MM.1S (cell line): ENCODE measurements at regions not wholly inside any gene's neighbourhood (a gene's known extent, or its start where the extent isn't known, plus 50 kb on each side); places are given as distances from the start of the nearest gene placed in this dataset.

ENCODE experiments used
- DNase-seq: peaks from one replicate; pipeline ENCODE4 v3.0.0-alpha.2; 2015
- H2AFZ ChIP-seq: fragments of 300-600 bp; sonication (generic); 2 replicates; pipeline ENCODE4 v1.6.0; 2016; ENCODE audit warnings: antibody characterized with exemption, low read length
- H3F3A ChIP-seq: fragments of 300-600 bp; sonication (generic); 2 replicates; pipeline ENCODE4 v1.6.1; 2016; ENCODE audit warnings: mild to moderate bottlenecking, antibody characterized with exemption, low read length, moderate library complexity, mixed read lengths; ENCODE audit not compliant: insufficient read depth
- H3K27ac ChIP-seq: fragments of 300-600 bp; sonication (generic); 2 replicates; pipeline ENCODE4 v1.5.1; 2016; ENCODE audit warnings: mild to moderate bottlenecking, low read length
- H3K27me3 ChIP-seq: fragments of 300-600 bp; sonication (generic); replicated peaks from 2 replicates; pipeline ENCODE4 v1.6.0; 2016; ENCODE audit warnings: low read length; ENCODE audit not compliant: insufficient read depth
- H3K36me3 ChIP-seq: fragments of 300-600 bp; sonication (generic); replicated peaks from 2 replicates; pipeline ENCODE4 v1.6.1; 2016; ENCODE audit warnings: mild to moderate bottlenecking, low read length, mixed read lengths; ENCODE audit not compliant: insufficient read depth
- H3K4me1 ChIP-seq: fragments of 300-600 bp; sonication (generic); 2 replicates; pipeline ENCODE4 v1.6.1; 2016; ENCODE audit warnings: low read length, mixed read lengths
- H3K4me2 ChIP-seq: fragments of 300-600 bp; sonication (generic); 2 replicates; pipeline ENCODE4 v1.6.0; 2016; ENCODE audit warnings: low read depth, low read length
- H3K4me3 ChIP-seq: fragments of 300-600 bp; sonication (generic); 2 replicates; pipeline ENCODE4 v1.5.1; 2016; ENCODE audit warnings: low read length, mixed read lengths
- H3K79me2 ChIP-seq: fragments of 300-600 bp; sonication (generic); 2 replicates; pipeline ENCODE4 v1.6.1; 2016; ENCODE audit warnings: mixed run types, low read length, mixed read lengths
- H3K9ac ChIP-seq: fragments of 300-600 bp; sonication (generic); 2 replicates; pipeline ENCODE4 v1.6.1; 2016; ENCODE audit warnings: low read length, mixed read lengths
- H3K9me2 ChIP-seq: fragments of 300-600 bp; sonication (generic); replicated peaks from 2 replicates; pipeline ENCODE4 v1.6.1; 2016; ENCODE audit warnings: mild to moderate bottlenecking, low read length, mixed read lengths; ENCODE audit not compliant: insufficient read depth
- H3K9me3 ChIP-seq: fragments of 300-600 bp; sonication (generic); replicated peaks from 2 replicates; pipeline ENCODE4 v1.6.1; 2016; ENCODE audit warnings: mild to moderate bottlenecking, low read length, mixed read lengths; ENCODE audit not compliant: insufficient read depth
- H4K20me1 ChIP-seq: fragments of 300-600 bp; sonication (generic); 2 replicates; pipeline ENCODE4 v1.6.1; 2016; ENCODE audit warnings: mild to moderate bottlenecking, low read length, moderate library complexity, mixed read lengths; ENCODE audit not compliant: insufficient read depth
- CTCF ChIP-seq: fragments of 300-600 bp; sonication (generic); IDR thresholded peaks from 2 replicates; pipeline ENCODE4 v1.5.1; 2016; ENCODE audit warnings: antibody characterized with exemption, low read length, mixed read lengths
- EZH2 ChIP-seq: fragments of 300-600 bp; sonication (generic); optimal IDR thresholded peaks from 2 replicates; pipeline ENCODE3; 2017; ENCODE audit warnings: low read depth, mild to moderate bottlenecking, antibody characterized with exemption, low read length, mixed read lengths
- EZH2phosphoT487 ChIP-seq: fragments of 300-600 bp; sonication (generic); IDR thresholded peaks from 2 replicates; pipeline ENCODE4 v1.6.1; 2018; ENCODE audit warnings: antibody characterized with exemption, low read length

- H3K9me3 ChIP-seq = no peaks in the 10 kb centered on the region
- H2AFZ ChIP-seq = no peak overlapping the region
- no peaks in the 10 kb centered on the region for H3F3A ChIP-seq
- H3K4me2 ChIP-seq = no peak overlapping the region
- no peaks in the 10 kb centered on the region for H4K20me1 ChIP-seq
- no peaks in the 10 kb centered on the region for H3K27me3 ChIP-seq
- no peaks in the 10 kb centered on the region for H3K36me3 ChIP-seq
- no peaks in the 10 kb centered on the region for H3K9me2 ChIP-seq
- no peaks in the 10 kb centered on the region for H3K79me2 ChIP-seq
- TF ChIP-seq EZH2phosphoT487 = no peak
- H3K9ac ChIP-seq = no peak overlapping the region
- H3K4me3 ChIP-seq = no peak overlapping the region
- no peaks in the 10 kb centered on the region for H3K4me1 ChIP-seq
- DNase-seq = no peak
- no peak overlapping the region for H3K27ac ChIP-seq
Observed at GRCh38 chr3:109973733-109974132, 636.4 kb upstream of the DPPA4 start.

- Histone ChIP-seq H2AFZ (no peak overlapping the region), H3K4me1 (no peaks in the 10 kb centered on the region), H3K9me2 (no peaks in the 10 kb centered on the region; the same call in 1 of the 2 replicates), H3K79me2 (no peaks in the 10 kb centered on the region), H3K27me3 (no peaks in the 10 kb centered on the region), H3K27ac (no peak overlapping the region), H4K20me1 (no peaks in the 10 kb centered on the region), H3K36me3 (no peaks in the 10 kb centered on the region), H3K4me3 (no peak overlapping the region), H3F3A (no peaks in the 10 kb centered on the region), H3K9ac (no peak overlapping the region), H3K4me2 (no peak overlapping the region), H3K9me3 (no peaks in the 10 kb centered on the region)
- TF ChIP-seq EZH2phosphoT487 (no peak), CTCF (no peak), EZH2 (no peak)
- no peak for DNase-seq
Observed at GRCh38 chr3:109977897-109978296, 640.6 kb upstream of the DPPA4 start.

GRCh38 chr3:109982201-109982600 is 644.9 kb upstream of the DPPA4 start:
- Histone ChIP-seq H3K79me2 (no peaks in the 10 kb centered on the region), H3K27ac (no peak overlapping the region), H3K9me2 (no peaks in the 10 kb centered on the region; the same call in 1 of the 2 replicates), H3K9me3 (no peaks in the 10 kb centered on the region), H2AFZ (no peak overlapping the region), H3K4me2 (no peak overlapping the region), H3K27me3 (no peaks in the 10 kb centered on the region), H4K20me1 (no peaks in the 10 kb centered on the region), H3K9ac (no peak overlapping the region), H3K36me3 (no peaks in the 10 kb centered on the region), H3K4me1 (no peaks in the 10 kb centered on the region), H3F3A (no peaks in the 10 kb centered on the region), H3K4me3 (no peak overlapping the region)
- DNase-seq = no peak
- TF ChIP-seq EZH2 (no peak), CTCF (no peak), EZH2phosphoT487 (no peak)

- no peaks in the 10 kb centered on the region for H3K27me3 ChIP-seq
- TF ChIP-seq EZH2 = no peak
- no peak for TF ChIP-seq CTCF
- TF ChIP-seq EZH2phosphoT487 = no peak
- H3K9me3 ChIP-seq = no peaks in the 10 kb centered on the region
- H2AFZ ChIP-seq = no peak overlapping the region
- H3K4me3 ChIP-seq = no peak overlapping the region
- H3K4me1 ChIP-seq = no peaks in the 10 kb centered on the region
- no peaks in the 10 kb centered on the region for H3F3A ChIP-seq
- no peak overlapping the region for H3K9ac ChIP-seq
- no peaks in the 10 kb centered on the region for H3K79me2 ChIP-seq
- no peak overlapping the region for H3K27ac ChIP-seq
- no peak for DNase-seq
- H3K9me2 ChIP-seq = no peaks in the 10 kb centered on the region; the same call in 1 of the 2 replicates
- no peak overlapping the region for H3K4me2 ChIP-seq
- no peaks in the 10 kb centered on the region for H4K20me1 ChIP-seq
- no peaks in the 10 kb centered on the region for H3K36me3 ChIP-seq
Observed at GRCh38 chr3:109984976-109985375, 647.6 kb upstream of the DPPA4 start.
